HG03442 (cell line): ENCODE measurements at regions not wholly inside any gene's neighbourhood (a gene's known extent, or its start where the extent isn't known, plus 50 kb on each side); places are given as distances from the start of the nearest gene placed in this dataset.
"Not testable (repeated sequence)": the region's sequence is repeated elsewhere in the genome, so short reads cannot be mapped to it uniquely, and the experiment has no call there.

Experiments used
- ATAC-seq: cut with Tn5 transposase; IDR thresholded peaks from one replicate; pipeline ENCODE4 v1.9.1; 2021; ENCODE audit warnings: mild to moderate bottlenecking, moderate library complexity; ENCODE audit not compliant: unreplicated experiment

- ATAC-seq = no peak
Measured at GRCh38 chr10:58070956-58071355, 196.7 kb downstream of the IPMK start.

GRCh38 chr10:58068809-58069208, 198.9 kb downstream of the IPMK start:
- no peak for ATAC-seq

- no peak for ATAC-seq
Measured at GRCh38 chr10:58066979-58067378, 200.7 kb downstream of the IPMK start.

GRCh38 chr10:58066126-58066525, 201.6 kb downstream of the IPMK start:
- ATAC-seq = no peak

- ATAC-seq = no peak
Measured at GRCh38 chr10:58065529-58065815, 202.2 kb downstream of the IPMK start.

- ATAC-seq = no peak
Measured at GRCh38 chr10:58064714-58065528, 202.8 kb downstream of the IPMK start.

GRCh38 chr10:58063861-58064480, 203.7 kb downstream of the IPMK start:
- ATAC-seq = no peak

DNA sequence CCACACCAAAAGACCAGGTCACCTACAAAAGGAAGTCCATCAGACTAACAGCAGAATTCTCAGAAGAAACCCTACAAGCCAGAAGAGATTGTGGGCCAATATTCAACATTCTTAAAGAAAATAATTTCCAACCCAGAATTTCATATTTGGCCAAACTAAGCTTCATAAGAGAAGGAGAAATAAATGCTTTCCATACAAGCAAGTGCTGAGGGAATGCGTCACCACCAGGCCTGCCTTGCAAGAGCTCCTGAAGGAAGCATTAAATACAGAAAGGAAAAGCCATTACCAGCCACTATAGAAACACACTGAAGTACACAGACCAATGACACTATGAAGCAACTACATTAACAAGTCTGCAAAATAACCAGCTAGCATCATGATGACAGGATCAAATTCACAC, 209.0 kb downstream of the IPMK start:
- not testable (repeated sequence) for ATAC-seq

GRCh38 chr10:58054881-58055280, 212.8 kb downstream of the IPMK start:
- ATAC-seq = no peak

GRCh38 chr10:58052772-58053171, 214.9 kb downstream of the IPMK start:
- no peak for ATAC-seq

DNA sequence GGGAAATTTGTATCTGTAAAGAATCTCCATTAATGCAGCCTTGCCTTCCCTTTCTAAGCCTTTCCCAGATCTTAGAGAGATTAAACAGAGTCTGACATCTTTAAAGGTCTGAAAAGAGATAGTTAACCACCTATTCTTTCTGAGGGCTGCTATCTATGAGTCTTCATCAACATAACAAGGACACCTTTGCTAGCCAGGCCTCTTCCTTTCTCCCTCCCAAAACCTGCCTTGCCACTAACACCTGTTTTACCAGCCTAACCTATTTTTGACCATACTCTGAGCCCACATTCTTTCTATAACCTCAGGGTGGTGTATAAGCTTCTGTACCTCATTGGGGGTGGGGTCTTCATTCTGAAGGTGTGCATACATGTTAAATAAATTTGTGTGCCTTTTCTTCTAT, 217.1 kb downstream of the IPMK start:
- no peak for ATAC-seq

DNA sequence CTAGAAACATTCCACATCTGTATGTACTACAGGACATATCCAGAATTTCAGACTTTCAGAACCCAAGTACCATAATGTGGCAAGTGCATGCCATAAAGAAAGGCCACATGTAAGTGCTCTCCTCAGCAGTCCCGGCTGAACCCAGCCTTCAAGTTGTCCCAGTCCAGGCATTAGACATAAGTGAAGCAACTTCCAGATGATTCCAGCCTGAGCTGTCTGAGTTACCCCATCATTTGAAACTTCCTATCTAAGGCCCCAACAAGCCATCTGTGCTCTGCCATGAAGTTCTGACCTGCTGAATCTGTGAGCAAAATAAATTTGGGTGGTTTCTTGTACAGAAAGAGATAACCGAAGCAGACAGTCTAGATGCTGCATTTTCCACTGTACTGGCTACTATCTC, 218.8 kb downstream of the IPMK start:
- ATAC-seq = no peak

- no peak for ATAC-seq
Measured at GRCh38 chr10:58044072-58044471, 223.6 kb downstream of the IPMK start.

- no peak for ATAC-seq
Measured at GRCh38 chr10:58041901-58042300, 225.8 kb downstream of the IPMK start.

GRCh38 chr10:58030208-58030607, 237.5 kb downstream of the IPMK start:
- no peak for ATAC-seq

DNA sequence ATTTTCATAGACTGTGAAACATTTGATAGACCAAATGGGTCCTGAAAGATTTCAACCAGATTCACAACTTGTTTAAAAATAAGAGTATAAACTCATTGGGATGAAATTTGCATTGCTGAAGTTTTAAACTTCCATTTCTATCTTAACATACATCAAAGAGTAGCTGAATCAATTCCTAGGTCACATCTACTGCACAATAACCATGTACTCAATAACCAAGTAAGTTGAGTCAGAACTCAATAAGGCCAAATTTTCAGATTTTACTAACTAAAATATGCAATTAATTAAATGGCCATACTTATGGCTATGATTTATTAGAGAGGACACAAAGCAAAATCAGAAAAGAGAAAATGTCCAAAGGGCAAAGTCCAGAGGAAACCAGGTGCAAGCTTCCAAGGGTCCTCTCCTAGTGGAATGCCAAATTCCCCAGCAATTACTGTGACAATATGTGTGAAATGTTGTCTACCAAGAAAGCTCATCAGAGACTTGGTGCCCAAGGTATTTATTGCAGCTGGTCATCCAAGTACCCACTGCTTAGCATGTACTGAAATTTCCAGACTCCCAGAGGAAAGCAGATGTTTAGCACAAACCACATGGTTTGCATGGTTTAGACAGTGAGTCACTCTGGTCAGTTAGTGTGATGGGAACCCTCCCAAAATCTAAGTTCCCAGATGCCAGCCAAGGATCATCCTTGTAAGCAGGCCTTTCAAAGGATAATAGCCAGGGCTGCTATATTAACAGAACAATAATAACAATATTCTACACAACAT, 238.9 kb downstream of the IPMK start:
- ATAC-seq = no peak

- ATAC-seq = no peak
Measured at GRCh38 chr10:58027426-58027825, 240.3 kb downstream of the IPMK start.

DNA sequence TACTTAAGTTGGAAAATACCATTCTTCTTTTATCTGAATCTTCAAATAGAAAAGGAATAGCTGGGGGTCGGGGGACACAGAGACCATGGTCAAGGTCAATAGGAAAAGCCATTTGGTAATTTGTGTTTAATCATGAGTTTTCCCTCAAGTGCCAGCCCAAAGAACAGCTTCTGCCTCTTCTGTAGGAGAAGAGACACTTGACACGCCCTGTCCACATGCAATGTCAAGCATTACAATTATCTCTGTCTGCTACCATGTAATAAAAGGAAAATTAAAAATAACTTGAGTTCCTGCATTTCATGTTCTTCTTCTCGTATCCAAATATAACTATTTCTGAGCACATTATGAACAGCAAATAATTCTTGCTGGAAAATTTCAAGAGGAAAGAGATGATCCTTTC, 241.7 kb downstream of the IPMK start:
- ATAC-seq = no peak

GRCh38 chr10:58023341-58024073, 244.2 kb downstream of the IPMK start:
- ATAC-seq = no peak

GRCh38 chr10:58019863-58020537, 247.7 kb downstream of the IPMK start:
- peak; percentile 47 for ATAC-seq
